Lung (tissue), 11 donors: ENCODE measurements at regions not wholly inside any gene's neighbourhood (a gene's known extent, or its start where the extent isn't known, plus 50 kb on each side); places are given as distances from the start of the nearest gene placed in this dataset.

Experiments used
- ATAC-seq: fragments of 200-7000 bp; cut with Tn5 transposase; one replicate; pipeline ENCODE4 v1.9.1; 2020; ENCODE audit warnings: moderate number of reproducible peaks; ENCODE audit not compliant: insufficient read depth, low FRiP score
- DNase-seq, 3 donors: peaks; one replicate each; pipeline ENCODE4 v3.0.0-alpha.2; 2013 to 2017
- H3K27ac ChIP-seq, 2 donors: one replicate each; pipeline ENCODE4 v1.5.1; 2013; ENCODE audit warnings: mild to moderate bottlenecking in 2 of 2, moderate library complexity in 2 of 2, control low read depth in 1 of 2, inconsistent platforms in 1 of 2, low read depth in 1 of 2, low read length in 1 of 2
- H3K27me3 ChIP-seq, 3 donors: one replicate each; pipeline ENCODE4 v1.5.1; 2013; ENCODE audit warnings: low read length in 2 of 3; ENCODE audit not compliant: control insufficient read depth in 3 of 3, insufficient read depth in 3 of 3
- H3K36me3 ChIP-seq, 4 donors: one replicate each; pipeline ENCODE4 v1.5.1; 2013; ENCODE audit warnings: low read length in 4 of 4, mild to moderate bottlenecking in 1 of 4, moderate library complexity in 1 of 4; ENCODE audit not compliant: control insufficient read depth in 4 of 4, insufficient read depth in 4 of 4
- H3K4me1 ChIP-seq, 5 donors: one replicate each; pipeline ENCODE4 v1.5.1; 2013; ENCODE audit warnings: low read length in 5 of 5, mild to moderate bottlenecking in 2 of 5, moderate library complexity in 1 of 5; ENCODE audit not compliant: control insufficient read depth in 5 of 5, insufficient read depth in 5 of 5
- H3K4me3 ChIP-seq: one replicate; pipeline ENCODE4 v1.5.1; 2013; ENCODE audit warnings: mild to moderate bottlenecking, control low read depth, moderate library complexity
- H3K9ac ChIP-seq, 2 donors: one replicate each; pipeline ENCODE4 v1.5.1; 2013; ENCODE audit warnings: low read length in 2 of 2, control low read depth in 1 of 2; ENCODE audit not compliant: insufficient read depth in 1 of 2
- H3K9me3 ChIP-seq, 4 donors: one replicate each; pipeline ENCODE4 v1.5.1; 2013; ENCODE audit warnings: low read length in 3 of 4, mild to moderate bottlenecking in 1 of 4, moderate library complexity in 1 of 4; ENCODE audit not compliant: control insufficient read depth in 4 of 4, insufficient read depth in 3 of 4
- WGBS, 2 donors: extraction: QIAGEN DNeasy Blood & Tissue Kit; methylation state at CpG; one replicate each; pipeline ENCODE4 v1.1.7; 2013; 5-methylcytosine and 5-hydroxymethylcytosine counted together
- TF ChIP-seq, protein P1 (sequence below): IDR thresholded peaks from 2 replicates; pipeline ENCODE4 v1.5.1; 2012; ENCODE audit warnings: mild to moderate bottlenecking; ENCODE audit errors: control extremely low read depth, extremely low read depth
- donor health status: control.
- donor health status: control.
- donor health status: Bipolar disorder and iron deficiency.
- donor health status: healthy.
- donor health status: DM: yes; HTN: yes; CAD: no.

DNA sequence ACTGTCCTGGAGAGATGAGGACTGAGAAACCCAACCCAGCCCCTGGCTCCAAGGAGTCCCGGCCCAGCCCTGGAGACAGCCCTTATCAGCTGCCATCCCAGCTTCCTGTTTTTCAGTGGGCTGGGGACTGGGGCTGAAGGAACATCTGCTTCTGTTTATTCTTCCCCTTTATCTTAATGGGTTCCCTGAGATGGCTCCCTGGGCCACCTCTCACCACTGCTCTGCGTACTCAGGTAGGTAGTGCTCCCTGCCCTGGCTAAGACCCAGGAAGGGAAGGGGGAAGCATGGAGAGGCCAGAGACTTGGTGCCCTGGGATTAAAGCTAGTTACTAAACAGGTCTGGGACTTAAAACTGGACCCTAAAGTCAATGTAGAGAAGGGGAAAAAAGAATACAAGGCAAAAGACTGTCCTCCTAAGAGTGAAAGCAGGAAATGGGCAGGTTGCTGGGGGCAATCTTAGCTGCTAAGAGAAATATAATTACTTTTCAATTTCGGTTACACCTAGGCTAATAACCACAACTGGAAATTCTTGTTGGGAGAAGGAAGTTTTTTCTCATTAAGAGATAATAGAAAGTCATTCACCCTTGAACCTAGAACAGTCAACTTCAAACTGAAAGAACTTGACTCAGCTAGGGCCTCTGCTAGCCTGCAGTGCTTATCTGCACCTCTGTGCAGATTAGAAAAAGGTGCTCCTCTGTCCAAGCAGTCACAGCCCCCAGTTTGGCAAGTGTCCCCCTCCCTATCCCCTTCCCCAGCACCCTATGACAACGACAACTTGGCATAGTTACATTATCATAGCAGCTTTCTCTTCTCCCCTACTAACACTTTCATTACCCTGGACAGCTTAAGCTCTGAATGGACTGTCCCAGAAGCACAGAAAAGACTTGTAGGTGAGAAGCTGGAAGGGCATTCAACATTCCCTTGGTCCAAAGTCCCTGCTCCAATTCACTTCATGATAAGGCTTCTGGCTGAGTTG lies 65.6 kb upstream of the KDM7A start:
- no peak overlapping the region for H3K4me3 ChIP-seq
- TF ChIP-seq, protein P1, sequence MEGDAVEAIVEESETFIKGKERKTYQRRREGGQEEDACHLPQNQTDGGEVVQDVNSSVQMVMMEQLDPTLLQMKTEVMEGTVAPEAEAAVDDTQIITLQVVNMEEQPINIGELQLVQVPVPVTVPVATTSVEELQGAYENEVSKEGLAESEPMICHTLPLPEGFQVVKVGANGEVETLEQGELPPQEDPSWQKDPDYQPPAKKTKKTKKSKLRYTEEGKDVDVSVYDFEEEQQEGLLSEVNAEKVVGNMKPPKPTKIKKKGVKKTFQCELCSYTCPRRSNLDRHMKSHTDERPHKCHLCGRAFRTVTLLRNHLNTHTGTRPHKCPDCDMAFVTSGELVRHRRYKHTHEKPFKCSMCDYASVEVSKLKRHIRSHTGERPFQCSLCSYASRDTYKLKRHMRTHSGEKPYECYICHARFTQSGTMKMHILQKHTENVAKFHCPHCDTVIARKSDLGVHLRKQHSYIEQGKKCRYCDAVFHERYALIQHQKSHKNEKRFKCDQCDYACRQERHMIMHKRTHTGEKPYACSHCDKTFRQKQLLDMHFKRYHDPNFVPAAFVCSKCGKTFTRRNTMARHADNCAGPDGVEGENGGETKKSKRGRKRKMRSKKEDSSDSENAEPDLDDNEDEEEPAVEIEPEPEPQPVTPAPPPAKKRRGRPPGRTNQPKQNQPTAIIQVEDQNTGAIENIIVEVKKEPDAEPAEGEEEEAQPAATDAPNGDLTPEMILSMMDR: no peak
- ATAC-seq (no peak), DNase-seq (peak in 1 of 3 donors; percentile 29)
- H3K9ac ChIP-seq: no peak overlapping the region
- H3K27me3 ChIP-seq: no peaks in the 10 kb centered on the region
- H3K36me3 ChIP-seq: no peaks in the 10 kb centered on the region
- peaks cover 0 to 10% (median 0%) of the 10 kb centered on the region in 5 donors for H3K4me1 ChIP-seq
- 18 to 32% methylated on average over 4 of the region's 4 CpGs for WGBS, 2 donors
- no peaks in the 10 kb centered on the region for H3K9me3 ChIP-seq
- no peak overlapping the region for H3K27ac ChIP-seq

DNA sequence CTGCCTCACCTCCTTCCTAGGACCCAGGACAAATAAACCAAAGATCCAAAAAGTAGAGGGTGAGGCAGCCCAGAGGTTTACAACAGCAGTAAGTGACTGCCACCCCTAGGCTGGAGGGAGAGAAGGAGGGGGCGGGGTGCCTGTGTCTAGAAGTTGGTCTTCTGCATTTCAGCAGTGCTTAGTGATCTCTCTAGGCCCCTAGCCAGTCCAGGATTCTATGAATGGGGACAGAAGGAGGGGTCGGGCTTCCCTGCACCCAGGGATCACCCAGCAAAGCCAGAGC lies 62.8 kb upstream of the KDM7A start:
- ATAC-seq (no peak), DNase-seq (no peak)
- Histone ChIP-seq H3K4me1 (peaks cover 0 to 10% (median 0%) of the 10 kb centered on the region in 5 donors), H3K9me3 (peaks cover 0 to 2% (median under 1%) of the 10 kb centered on the region in 4 donors), H3K4me3 (no peak overlapping the region), H3K27ac (no peak overlapping the region), H3K36me3 (no peaks in the 10 kb centered on the region), H3K27me3 (no peaks in the 10 kb centered on the region), H3K9ac (no peak overlapping the region)
- WGBS, 2 donors: 78 to 83% methylated on average over 2 of the region's 2 CpGs
- TF ChIP-seq, protein P1: no peak

DNA sequence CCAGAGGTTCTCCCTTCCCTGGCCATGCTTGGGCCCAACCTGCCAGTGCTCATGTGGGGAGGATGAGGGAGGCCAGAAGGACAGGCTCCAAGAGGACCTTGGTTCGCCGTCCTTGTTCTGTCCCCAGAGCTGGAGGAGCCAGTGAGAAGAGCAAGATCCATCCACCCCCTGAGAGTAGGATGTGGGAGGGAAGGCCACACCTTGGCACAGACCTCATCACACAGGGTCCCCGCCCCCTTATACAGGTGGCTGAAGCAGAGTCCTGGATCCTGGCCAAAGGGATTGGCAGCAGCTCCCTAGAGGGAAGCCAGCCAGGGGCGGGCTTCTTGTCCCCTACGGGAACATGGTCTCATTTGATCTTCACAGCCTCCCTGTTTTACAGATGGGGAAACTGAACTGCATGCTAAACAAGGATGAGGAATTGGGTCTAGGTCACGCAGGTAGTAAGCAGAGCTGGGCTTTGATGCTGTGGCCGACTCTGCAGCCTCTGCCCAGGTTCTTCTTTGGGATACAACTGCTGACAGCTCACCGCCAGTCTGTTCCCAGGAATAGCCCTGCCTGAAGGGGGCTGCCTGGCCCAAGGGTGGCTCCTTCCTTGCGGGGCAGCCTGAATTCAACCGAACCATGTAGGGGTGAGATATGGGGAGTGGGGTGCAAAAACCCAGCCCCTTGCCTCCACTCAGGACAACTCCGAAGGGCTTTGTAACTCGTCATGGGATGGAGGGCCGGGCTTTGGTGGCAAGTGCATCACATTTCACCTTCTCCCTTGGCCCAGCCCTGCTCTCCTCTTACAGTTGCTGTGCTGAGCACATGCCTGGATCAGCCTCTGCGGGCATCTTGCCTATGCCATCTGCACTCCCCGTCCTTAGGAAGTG lies 62.2 kb upstream of the KDM7A start:
- Histone ChIP-seq H3K36me3 (no peaks in the 10 kb centered on the region), H3K4me3 (no peak overlapping the region), H3K27me3 (no peaks in the 10 kb centered on the region), H3K9me3 (peaks cover 0 to 2% (median under 1%) of the 10 kb centered on the region in 4 donors), H3K4me1 (peaks cover 0 to 10% (median 0%) of the 10 kb centered on the region in 5 donors), H3K27ac (no peak overlapping the region), H3K9ac (no peak overlapping the region)
- DNase-seq: peak in 2 of 3 donors; percentile 18 to 40
- TF ChIP-seq, protein P1: no peak
- ATAC-seq: no peak
- WGBS, 2 donors: 79 to 85% methylated on average over 15 of the region's 15 CpGs
